ENCODE measurements at regions not wholly inside any gene's neighbourhood (a gene's known extent, or its start where the extent isn't known, plus 50 kb on each side); places are given as distances from the start of the nearest gene placed in this dataset.

GRCh38 chr17:6208608-6209180 is 138.5 kb downstream of the WSCD1 start:
- TF ChIP-seq USF1 (IDR thresholded peaks at IDR 0.05; ENCODE audit: borderline replicate concordance, extremely low read length, insufficient read depth, low read depth, low read length) (no peak), RBBP5 (conservative IDR thresholded peaks at IDR 0.05) (no peak), SREBF1 (IDR thresholded peaks at IDR 0.05; ENCODE audit: low read length) (no peak), POLR2AphosphoS2 (IDR thresholded peaks at IDR 0.05; ENCODE audit: low read depth, low read length) (no peak), REST (IDR thresholded peaks at IDR 0.05; ENCODE audit: low read depth, low read length) (no peak), PRDM15 (CRISPR knock-in tag; IDR thresholded peaks at IDR 0.05) (no peak), EZH2 (IDR thresholded peaks at IDR 0.05; ENCODE audit: borderline replicate concordance, control insufficient read depth, low read depth, low read length) (no peak), ZBTB11 (CRISPR knock-in tag; IDR thresholded peaks at IDR 0.05) (no peak), E2F4 (IDR thresholded peaks at IDR 0.05; ENCODE audit: low read depth, low read length) (no peak), CTCF (IDR thresholded peaks at IDR 0.05 in 2 of 3, conservative IDR thresholded peaks at IDR 0.05 in 1 of 3; ENCODE audit: control insufficient read depth in 2 of 3, extremely low read depth in 1 of 3, insufficient read depth in 1 of 3, low read depth in 3 of 3, low read length in 3 of 3) (no peak), MEF2A (IDR thresholded peaks at IDR 0.05; ENCODE audit: insufficient read depth, low read depth, low read length) (no peak), EGR1 (IDR thresholded peaks at IDR 0.05; ENCODE audit: borderline replicate concordance in 1 of 2, low read depth in 2 of 2, low read length in 2 of 2) (no peak), ATF3 (IDR thresholded peaks at IDR 0.05; ENCODE audit: borderline replicate concordance, extremely low read depth, low read depth, low read length) (no peak), BHLHE40 (IDR thresholded peaks at IDR 0.05; ENCODE audit: borderline replicate concordance in 1 of 2, low read depth in 2 of 2, low read length in 1 of 2) (no peak)
